Panc1 (cell line): ENCODE measurements at regions not wholly inside any gene's neighbourhood (a gene's known extent, or its start where the extent isn't known, plus 50 kb on each side); places are given as distances from the start of the nearest gene placed in this dataset.

Experiments used
- ATAC-seq: fragments of 200-7000 bp; cut with Tn5 transposase; 2 replicates; pipeline ENCODE4 v1.9.1; 2020; ENCODE audit warnings: mild to moderate bottlenecking, moderate library complexity
- BruUV-seq: library from RNA; stranded (reverse); fragments of 400-500 nt; replicated peaks from 2 replicates; lab custom pipeline; 2021; lab: Mats Ljungman, UMichigan
- CTCF ChIA-PET: fragments of 300-600 bp; sonication (Branson Sonifier 250); formaldehyde crosslinking; loops from one replicate; lab custom pipeline; 2022; ENCODE audit warnings: antibody characterized with exemption; lab: Charles Lee
- POLR2A ChIA-PET: fragments of 300-600 bp; sonication (Branson Sonifier 250); formaldehyde crosslinking; loops from one replicate; lab custom pipeline; 2022; ENCODE audit warnings: antibody characterized with exemption; lab: Charles Lee
- DNase-seq: peaks from one replicate; pipeline ENCODE4 v3.0.0-alpha.2; 2010; ENCODE audit warnings: low read depth, low spot score
- H3K27ac ChIP-seq: 2 replicates; pipeline ENCODE4 v1.5.1; 2011; ENCODE audit warnings: mild to moderate bottlenecking, low read length, inconsistent platforms
- H3K27me3 ChIP-seq: fragments of 200-500 bp; sonication (Bioruptor generic); 2 replicates; pipeline ENCODE4 v1.6.0; 2014; ENCODE audit warnings: low read length, inconsistent platforms; ENCODE audit not compliant: control insufficient read depth, insufficient read depth
- H3K36me3 ChIP-seq: fragments of 200-500 bp; sonication (Bioruptor generic); 2 replicates; pipeline ENCODE4 v1.5.1; 2014; ENCODE audit warnings: inconsistent platforms, mild to moderate bottlenecking, low read length, moderate library complexity; ENCODE audit not compliant: control insufficient read depth, insufficient read depth
- H3K4me1 ChIP-seq: 2 replicates; pipeline ENCODE4 v1.5.1; 2011; ENCODE audit warnings: inconsistent platforms, mild to moderate bottlenecking, low read length, moderate library complexity; ENCODE audit not compliant: control insufficient read depth, insufficient read depth
- H3K4me3 ChIP-seq, 2 experiments: 2 replicates each; pipeline ENCODE4 v1.5.1; 2011 to 2012; ENCODE audit warnings: low read depth in 2 of 2, low read length in 2 of 2, mild to moderate bottlenecking in 2 of 2, inconsistent platforms in 1 of 2, moderate library complexity in 1 of 2
- H3K9me3 ChIP-seq: fragments of 200-500 bp; sonication (Bioruptor generic); 2 replicates; pipeline ENCODE4 v1.5.1; 2014; ENCODE audit warnings: low read depth, mild to moderate bottlenecking, inconsistent platforms, low read length, moderate library complexity; ENCODE audit not compliant: control insufficient read depth, insufficient read depth
- POLR2AphosphoS5 ChIP-seq: IDR thresholded peaks from 2 replicates; pipeline ENCODE4 v1.6.1; 2012; ENCODE audit warnings: mild to moderate bottlenecking, low read depth, low read length, moderate library complexity
- SIN3A ChIP-seq: IDR thresholded peaks from 2 replicates; pipeline ENCODE4 v1.6.1; 2012; ENCODE audit warnings: low read depth, mild to moderate bottlenecking, low read length, moderate library complexity, borderline replicate concordance; ENCODE audit not compliant: insufficient read depth
- TCF7L2 ChIP-seq: IDR thresholded peaks from 2 replicates; pipeline ENCODE4 v1.6.1; 2011; ENCODE audit warnings: mild to moderate bottlenecking, low read depth, low read length, inconsistent platforms
- in situ Hi-C: cut with HindIII; loops from 2 replicates; pipeline ENCODE4 v1.10.0; 2016; ENCODE audit warnings: low sequenced_read_pairs, low pct_unique_long_range_greater_than_20kb
- intact Hi-C: fragments of 100-400 bp; cut with micrococcal nuclease; formaldehyde crosslinking; loops from one replicate; pipeline ENCODE4 v1.10.0; 2022; ENCODE audit not compliant: unreplicated experiment
- TF ChIP-seq, protein P1 (sequence below): fragments of 450-650 bp; IDR thresholded peaks from 2 replicates; pipeline ENCODE4 v1.5.1; 2017; ENCODE audit warnings: mild to moderate bottlenecking
- TF ChIP-seq, protein P2 (sequence below), 2 experiments: IDR thresholded peaks; 2 replicates each; pipeline ENCODE4 v1.6.1; 2011 to 2012; ENCODE audit warnings: low read depth in 2 of 2, control low read depth in 1 of 2, low read length in 1 of 2, mild to moderate bottlenecking in 1 of 2, moderate library complexity in 1 of 2; ENCODE audit not compliant: insufficient read depth in 1 of 2

DNA sequence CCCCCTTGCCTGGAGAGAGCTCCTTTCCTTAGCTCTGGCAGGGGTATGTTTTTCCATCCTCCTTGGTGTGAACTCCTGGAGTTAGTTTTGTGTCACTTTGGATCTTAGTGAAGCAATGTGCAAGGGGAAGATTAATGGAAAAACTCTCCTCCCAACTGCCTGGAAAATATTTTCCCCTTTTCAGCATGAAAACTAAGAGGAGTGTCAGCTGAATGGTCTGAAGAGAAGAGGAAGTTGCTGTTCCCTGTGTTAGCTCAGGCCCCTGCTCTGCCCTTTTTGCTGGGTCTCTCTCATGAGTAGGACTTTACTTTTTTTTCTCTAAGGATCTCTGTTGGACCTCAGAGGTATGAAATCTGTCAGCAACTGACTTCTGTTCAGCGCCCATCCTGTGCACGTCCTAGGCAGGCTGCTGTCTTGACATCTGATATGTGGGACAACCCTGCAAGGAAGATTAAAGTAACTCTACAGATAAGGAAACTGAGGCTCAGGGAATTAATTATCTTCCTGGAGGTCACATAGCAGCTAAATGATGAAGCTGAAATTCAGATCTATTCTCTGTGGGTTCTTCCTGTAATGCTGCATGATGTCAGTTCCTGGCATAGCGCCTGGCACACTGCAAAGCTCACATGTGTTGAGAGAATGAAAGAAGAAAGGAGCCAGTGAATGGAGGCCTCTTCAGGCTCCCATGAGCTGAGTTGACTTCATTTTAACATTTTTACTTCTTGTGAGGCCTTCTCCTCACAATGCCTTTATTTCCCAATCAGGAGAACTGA is 109.7 kb upstream of the GALNT15 start:
- no peak for ATAC-seq
- peak overlapping the region; percentile 54; the same call in 1 of the 2 replicates for H3K27ac ChIP-seq
- H3K4me1 ChIP-seq, result peaks cover 44% of the 10 kb centered on the region
- no peaks in the 10 kb centered on the region for H3K27me3 ChIP-seq
- no peaks in the 10 kb centered on the region for H3K36me3 ChIP-seq
- ChIA-PET CTCF (no interaction called here), POLR2A (no interaction called here)
- DNase-seq, result no peak
- H3K4me3 ChIP-seq, result no peak overlapping the region
- no peaks in the 10 kb centered on the region for H3K9me3 ChIP-seq
- TF ChIP-seq TCF7L2 (no peak), SIN3A (no peak), POLR2AphosphoS5 (no peak)
- TF ChIP-seq, protein P1, sequence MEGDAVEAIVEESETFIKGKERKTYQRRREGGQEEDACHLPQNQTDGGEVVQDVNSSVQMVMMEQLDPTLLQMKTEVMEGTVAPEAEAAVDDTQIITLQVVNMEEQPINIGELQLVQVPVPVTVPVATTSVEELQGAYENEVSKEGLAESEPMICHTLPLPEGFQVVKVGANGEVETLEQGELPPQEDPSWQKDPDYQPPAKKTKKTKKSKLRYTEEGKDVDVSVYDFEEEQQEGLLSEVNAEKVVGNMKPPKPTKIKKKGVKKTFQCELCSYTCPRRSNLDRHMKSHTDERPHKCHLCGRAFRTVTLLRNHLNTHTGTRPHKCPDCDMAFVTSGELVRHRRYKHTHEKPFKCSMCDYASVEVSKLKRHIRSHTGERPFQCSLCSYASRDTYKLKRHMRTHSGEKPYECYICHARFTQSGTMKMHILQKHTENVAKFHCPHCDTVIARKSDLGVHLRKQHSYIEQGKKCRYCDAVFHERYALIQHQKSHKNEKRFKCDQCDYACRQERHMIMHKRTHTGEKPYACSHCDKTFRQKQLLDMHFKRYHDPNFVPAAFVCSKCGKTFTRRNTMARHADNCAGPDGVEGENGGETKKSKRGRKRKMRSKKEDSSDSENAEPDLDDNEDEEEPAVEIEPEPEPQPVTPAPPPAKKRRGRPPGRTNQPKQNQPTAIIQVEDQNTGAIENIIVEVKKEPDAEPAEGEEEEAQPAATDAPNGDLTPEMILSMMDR, result no peak
- TF ChIP-seq, protein P2, sequence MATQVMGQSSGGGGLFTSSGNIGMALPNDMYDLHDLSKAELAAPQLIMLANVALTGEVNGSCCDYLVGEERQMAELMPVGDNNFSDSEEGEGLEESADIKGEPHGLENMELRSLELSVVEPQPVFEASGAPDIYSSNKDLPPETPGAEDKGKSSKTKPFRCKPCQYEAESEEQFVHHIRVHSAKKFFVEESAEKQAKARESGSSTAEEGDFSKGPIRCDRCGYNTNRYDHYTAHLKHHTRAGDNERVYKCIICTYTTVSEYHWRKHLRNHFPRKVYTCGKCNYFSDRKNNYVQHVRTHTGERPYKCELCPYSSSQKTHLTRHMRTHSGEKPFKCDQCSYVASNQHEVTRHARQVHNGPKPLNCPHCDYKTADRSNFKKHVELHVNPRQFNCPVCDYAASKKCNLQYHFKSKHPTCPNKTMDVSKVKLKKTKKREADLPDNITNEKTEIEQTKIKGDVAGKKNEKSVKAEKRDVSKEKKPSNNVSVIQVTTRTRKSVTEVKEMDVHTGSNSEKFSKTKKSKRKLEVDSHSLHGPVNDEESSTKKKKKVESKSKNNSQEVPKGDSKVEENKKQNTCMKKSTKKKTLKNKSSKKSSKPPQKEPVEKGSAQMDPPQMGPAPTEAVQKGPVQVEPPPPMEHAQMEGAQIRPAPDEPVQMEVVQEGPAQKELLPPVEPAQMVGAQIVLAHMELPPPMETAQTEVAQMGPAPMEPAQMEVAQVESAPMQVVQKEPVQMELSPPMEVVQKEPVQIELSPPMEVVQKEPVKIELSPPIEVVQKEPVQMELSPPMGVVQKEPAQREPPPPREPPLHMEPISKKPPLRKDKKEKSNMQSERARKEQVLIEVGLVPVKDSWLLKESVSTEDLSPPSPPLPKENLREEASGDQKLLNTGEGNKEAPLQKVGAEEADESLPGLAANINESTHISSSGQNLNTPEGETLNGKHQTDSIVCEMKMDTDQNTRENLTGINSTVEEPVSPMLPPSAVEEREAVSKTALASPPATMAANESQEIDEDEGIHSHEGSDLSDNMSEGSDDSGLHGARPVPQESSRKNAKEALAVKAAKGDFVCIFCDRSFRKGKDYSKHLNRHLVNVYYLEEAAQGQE (IDR thresholded peaks at IDR 0.05; ENCODE audit: insufficient read depth in 1 of 2, low read depth in 2 of 2, low read length in 1 of 2), result no peak
- intact Hi-C loops, result loop anchor here (5.0 kb wide), 1 partner anchor 182 kb away; no protein-coding TSS in a partner anchor
- in situ Hi-C loops, result no loop called here
- no TSS peak for BruUV-seq

DNA sequence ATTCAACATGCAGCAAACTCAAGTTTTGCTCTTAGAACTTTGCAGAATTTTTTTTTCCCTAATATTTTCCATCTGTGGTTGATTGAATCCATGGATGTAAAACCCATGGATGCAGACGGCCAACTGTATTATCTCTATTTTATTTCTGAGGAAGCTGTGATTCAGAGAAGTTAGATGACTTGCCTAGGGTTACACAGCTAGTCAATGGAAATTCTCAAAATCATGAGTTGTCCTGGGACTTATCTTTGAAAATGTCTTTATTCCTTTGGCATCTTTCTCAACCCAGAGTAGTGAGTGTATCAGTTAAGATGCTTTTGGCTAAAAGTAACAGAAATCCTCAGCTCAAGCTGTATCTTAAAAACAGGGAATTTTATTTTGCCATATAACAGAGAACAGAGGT is 107.9 kb upstream of the GALNT15 start:
- DNase-seq, result no peak
- ATAC-seq, result no peak
- intact Hi-C loops, result loop anchor here (5.0 kb wide), 1 partner anchor 181 kb away; no protein-coding TSS in a partner anchor
- Histone ChIP-seq H3K27ac (peak overlapping the region; percentile 87), H3K4me3 (no peak overlapping the region), H3K36me3 (no peaks in the 10 kb centered on the region), H3K4me1 (peaks cover 28% of the 10 kb centered on the region), H3K9me3 (0 out of 2 replicates have a peak, but pooled peaks cover 2% of the 10 kb centered on the region), H3K27me3 (no peaks in the 10 kb centered on the region)
- CTCF ChIA-PET, result no interaction called here
- POLR2A ChIA-PET, result no interaction called here
- in situ Hi-C loops, result no loop called here
- no TSS peak for BruUV-seq
- TF ChIP-seq, protein P1, result no peak
- TF ChIP-seq POLR2AphosphoS5, result no peak
- no peak for TF ChIP-seq TCF7L2
- TF ChIP-seq, protein P2 (IDR thresholded peaks at IDR 0.05; ENCODE audit: insufficient read depth in 1 of 2, low read depth in 2 of 2, low read length in 1 of 2), result no peak
- TF ChIP-seq SIN3A, result no peak
